Activated T-helper 17 cell treated with anti-CD3 and anti-CD28 coated beads, Interleukin-2, amount 50 U/mL, for 72 hours (primary cell): ENCODE measurements at regions not wholly inside any gene's neighbourhood (a gene's known extent, or its start where the extent isn't known, plus 50 kb on each side); places are given as distances from the start of the nearest gene placed in this dataset.
"Not testable (repeated sequence)": the region's sequence is repeated elsewhere in the genome, so short reads cannot be mapped to it uniquely, and the experiment has no call there.

Experiments
- ATAC-seq: fragments of 150-1000 bp; cut with Tn5 transposase; replicated peaks from 2 replicates; pipeline ENCODE4 v1.10.0; 2021; ENCODE audit warnings: mild to moderate bottlenecking, moderate library complexity
- H3K27ac Mint-ChIP-seq: one replicate; pipeline ENCODE4 v1.8.0; 2022; ENCODE audit warnings: mixed read lengths
- H3K27me3 Mint-ChIP-seq: one replicate; pipeline ENCODE4 v1.8.0; 2022; ENCODE audit warnings: mixed read lengths
- H3K36me3 Mint-ChIP-seq: one replicate; pipeline ENCODE4 v1.8.0; 2022; ENCODE audit warnings: low read depth, mild to moderate bottlenecking, mixed read lengths
- H3K4me1 Mint-ChIP-seq: one replicate; pipeline ENCODE4 v1.8.0; 2022; ENCODE audit warnings: mixed read lengths
- H3K4me3 Mint-ChIP-seq: one replicate; pipeline ENCODE4 v1.8.0; 2022; ENCODE audit warnings: mild to moderate bottlenecking, mixed read lengths
- H3K9me3 Mint-ChIP-seq: one replicate; pipeline ENCODE4 v1.8.0; 2022; ENCODE audit warnings: mixed read lengths

- ATAC-seq, result no peak
- Mint-ChIP-seq H3K27me3 (no peaks in the 10 kb centered on the region), H3K4me1 (no peaks in the 10 kb centered on the region), H3K36me3 (no peaks in the 10 kb centered on the region), H3K9me3 (peaks cover 5% of the 10 kb centered on the region), H3K4me3 (no peak overlapping the region), H3K27ac (no peak overlapping the region)
Measured at GRCh38 chr3:59249698-59250361, 200.0 kb upstream of the CFAP20DC start.

- H3K4me3 Mint-ChIP-seq, result no peak overlapping the region
- no peaks in the 10 kb centered on the region for H3K4me1 Mint-ChIP-seq
- no peak for ATAC-seq
- H3K9me3 Mint-ChIP-seq, result peaks cover 5% of the 10 kb centered on the region
- H3K27me3 Mint-ChIP-seq, result no peaks in the 10 kb centered on the region
- H3K36me3 Mint-ChIP-seq, result no peaks in the 10 kb centered on the region
- no peak overlapping the region for H3K27ac Mint-ChIP-seq
Measured at GRCh38 chr3:59249004-59249403, 199.2 kb upstream of the CFAP20DC start.

- Mint-ChIP-seq H3K9me3 (peaks cover 5% of the 10 kb centered on the region), H3K27me3 (no peaks in the 10 kb centered on the region), H3K27ac (no peak overlapping the region), H3K4me1 (no peaks in the 10 kb centered on the region), H3K36me3 (no peaks in the 10 kb centered on the region), H3K4me3 (no peak overlapping the region)
- ATAC-seq, result peak; percentile 35
Measured at GRCh38 chr3:59247402-59247841, 197.6 kb upstream of the CFAP20DC start.

- H3K27me3 Mint-ChIP-seq, result no peaks in the 10 kb centered on the region
- ATAC-seq, result no peak
- H3K4me1 Mint-ChIP-seq, result no peaks in the 10 kb centered on the region
- H3K9me3 Mint-ChIP-seq, result peaks cover 5% of the 10 kb centered on the region
- no peaks in the 10 kb centered on the region for H3K36me3 Mint-ChIP-seq
- H3K4me3 Mint-ChIP-seq, result no peak overlapping the region
- H3K27ac Mint-ChIP-seq, result no peak overlapping the region
Measured at GRCh38 chr3:59246719-59247401, 197.0 kb upstream of the CFAP20DC start.

GRCh38 chr3:59245859-59246501 is 196.2 kb upstream of the CFAP20DC start:
- Mint-ChIP-seq H3K27ac (no peak overlapping the region), H3K27me3 (no peaks in the 10 kb centered on the region), H3K9me3 (peaks cover 5% of the 10 kb centered on the region), H3K4me1 (no peaks in the 10 kb centered on the region), H3K36me3 (no peaks in the 10 kb centered on the region), H3K4me3 (no peak overlapping the region)
- no peak for ATAC-seq

- Mint-ChIP-seq H3K9me3 (peaks cover 5% of the 10 kb centered on the region), H3K4me3 (no peak overlapping the region), H3K36me3 (no peaks in the 10 kb centered on the region), H3K27ac (no peak overlapping the region), H3K4me1 (no peaks in the 10 kb centered on the region), H3K27me3 (no peaks in the 10 kb centered on the region)
- no peak for ATAC-seq
Measured at GRCh38 chr3:59245300-59245858, 195.6 kb upstream of the CFAP20DC start.

- H3K27me3 Mint-ChIP-seq, result no peaks in the 10 kb centered on the region
- H3K4me3 Mint-ChIP-seq, result no peak overlapping the region
- no peak overlapping the region for H3K27ac Mint-ChIP-seq
- no peak for ATAC-seq
- no peaks in the 10 kb centered on the region for H3K4me1 Mint-ChIP-seq
- no peaks in the 10 kb centered on the region for H3K36me3 Mint-ChIP-seq
- H3K9me3 Mint-ChIP-seq, result peaks cover 5% of the 10 kb centered on the region
Measured at GRCh38 chr3:59244343-59244742, 194.5 kb upstream of the CFAP20DC start.

GRCh38 chr3:59243476-59243875 is 193.7 kb upstream of the CFAP20DC start:
- H3K4me3 Mint-ChIP-seq, result no peak overlapping the region
- H3K27me3 Mint-ChIP-seq, result peaks cover 4% of the 10 kb centered on the region
- no peaks in the 10 kb centered on the region for H3K36me3 Mint-ChIP-seq
- no peaks in the 10 kb centered on the region for H3K9me3 Mint-ChIP-seq
- H3K27ac Mint-ChIP-seq, result no peak overlapping the region
- no peaks in the 10 kb centered on the region for H3K4me1 Mint-ChIP-seq
- ATAC-seq, result no peak

GRCh38 chr3:59240666-59241255 is 190.9 kb upstream of the CFAP20DC start:
- H3K4me1 Mint-ChIP-seq, result no peaks in the 10 kb centered on the region
- ATAC-seq, result no peak
- H3K27me3 Mint-ChIP-seq, result peaks cover 4% of the 10 kb centered on the region
- H3K9me3 Mint-ChIP-seq, result no peaks in the 10 kb centered on the region
- no peak overlapping the region for H3K4me3 Mint-ChIP-seq
- no peak overlapping the region for H3K27ac Mint-ChIP-seq
- H3K36me3 Mint-ChIP-seq, result no peaks in the 10 kb centered on the region

- H3K36me3 Mint-ChIP-seq, result no peaks in the 10 kb centered on the region
- H3K9me3 Mint-ChIP-seq, result no peaks in the 10 kb centered on the region
- peaks cover 7% of the 10 kb centered on the region for H3K27me3 Mint-ChIP-seq
- no peaks in the 10 kb centered on the region for H3K4me1 Mint-ChIP-seq
- no peak overlapping the region for H3K4me3 Mint-ChIP-seq
- H3K27ac Mint-ChIP-seq, result no peak overlapping the region
- ATAC-seq, result no peak
Measured at GRCh38 chr3:59237121-59237520, 187.3 kb upstream of the CFAP20DC start.

GRCh38 chr3:59235634-59236012 is 185.8 kb upstream of the CFAP20DC start:
- H3K4me3 Mint-ChIP-seq, result no peak overlapping the region
- peak; percentile 77 for ATAC-seq
- H3K36me3 Mint-ChIP-seq, result no peaks in the 10 kb centered on the region
- no peak overlapping the region for H3K27ac Mint-ChIP-seq
- peaks cover 9% of the 10 kb centered on the region for H3K9me3 Mint-ChIP-seq
- peaks cover 11% of the 10 kb centered on the region for H3K27me3 Mint-ChIP-seq
- H3K4me1 Mint-ChIP-seq, result no peaks in the 10 kb centered on the region

- Mint-ChIP-seq H3K4me3 (no peak overlapping the region), H3K9me3 (peaks cover 9% of the 10 kb centered on the region), H3K27me3 (peaks cover 11% of the 10 kb centered on the region), H3K36me3 (no peaks in the 10 kb centered on the region), H3K27ac (no peak overlapping the region), H3K4me1 (no peaks in the 10 kb centered on the region)
- no peak for ATAC-seq
Measured at GRCh38 chr3:59234884-59235633, 185.2 kb upstream of the CFAP20DC start.

GRCh38 chr3:59230379-59230778 is 180.6 kb upstream of the CFAP20DC start:
- not testable (repeated sequence) for H3K4me1 Mint-ChIP-seq, H3K4me3 Mint-ChIP-seq, H3K36me3 Mint-ChIP-seq, ATAC-seq, H3K27ac Mint-ChIP-seq
- H3K27me3 Mint-ChIP-seq, result peaks cover 15% of the 10 kb centered on the region
- H3K9me3 Mint-ChIP-seq, result peaks cover 17% of the 10 kb centered on the region

GRCh38 chr3:59213860-59214259 is 164.0 kb upstream of the CFAP20DC start:
- Mint-ChIP-seq H3K27ac (no peak overlapping the region), H3K4me1 (no peaks in the 10 kb centered on the region), H3K4me3 (no peak overlapping the region), H3K9me3 (no peaks in the 10 kb centered on the region), H3K36me3 (no peaks in the 10 kb centered on the region), H3K27me3 (peaks cover 15% of the 10 kb centered on the region)
- no peak for ATAC-seq
